ENCODE measurements at regions not wholly inside any gene's neighbourhood (a gene's known extent, or its start where the extent isn't known, plus 50 kb on each side); places are given as distances from the start of the nearest gene placed in this dataset.

- no peak overlapping the region for H3K4me3 ChIP-seq
- TF ChIP-seq CTCF (IDR thresholded peaks at IDR 0.05; ENCODE audit: control extremely low read depth, extremely low read depth): peak; percentile 68
- H3K27ac ChIP-seq (ENCODE audit: low read depth in 1 of 2, low read length in 1 of 2): no peak overlapping the region
- DNase-seq (peak; percentile 72 to 88 (median 87)), ATAC-seq (ENCODE audit: insufficient read depth, low FRiP score) (peak; percentile 76)
- peaks cover 0 to 11% (median 8%) of the 10 kb centered on the region in 3 donors for H3K27me3 ChIP-seq (ENCODE audit: control insufficient read depth in 3 of 3, insufficient read depth in 3 of 3, low read length in 2 of 3)
- 42 to 50% methylated on average over 14 of the region's 14 CpGs for WGBS, 2 donors
- no peaks in the 10 kb centered on the region for H3K36me3 ChIP-seq (ENCODE audit: control insufficient read depth in 4 of 4, insufficient read depth in 4 of 4, low read length in 4 of 4)
- H3K4me1 ChIP-seq (ENCODE audit: control insufficient read depth in 5 of 5, insufficient read depth in 5 of 5, low read length in 5 of 5): peaks cover 0 to 7% (median 2%) of the 10 kb centered on the region in 5 donors
- no peak overlapping the region for H3K9ac ChIP-seq (ENCODE audit: insufficient read depth in 1 of 2, low read length in 2 of 2)
- H3K9me3 ChIP-seq (ENCODE audit: control insufficient read depth in 4 of 4, insufficient read depth in 3 of 4, low read length in 3 of 4): no peaks in the 10 kb centered on the region
Observed at GRCh38 chr12:4855121-4855924, 54.4 kb upstream of the KCNA1 start.

GRCh38 chr12:4856596-4856995, 53.1 kb upstream of the KCNA1 start:
- DNase-seq: no peak
- ATAC-seq (ENCODE audit: insufficient read depth, low FRiP score): no peak
- Histone ChIP-seq H3K4me3 (no peak overlapping the region), H3K9me3 (ENCODE audit: control insufficient read depth in 4 of 4, insufficient read depth in 3 of 4, low read length in 3 of 4) (no peaks in the 10 kb centered on the region), H3K4me1 (ENCODE audit: control insufficient read depth in 5 of 5, insufficient read depth in 5 of 5, low read length in 5 of 5) (peaks cover 0 to 7% (median 2%) of the 10 kb centered on the region in 5 donors), H3K9ac (ENCODE audit: insufficient read depth in 1 of 2, low read length in 2 of 2) (no peak overlapping the region), H3K36me3 (ENCODE audit: control insufficient read depth in 4 of 4, insufficient read depth in 4 of 4, low read length in 4 of 4) (no peaks in the 10 kb centered on the region), H3K27me3 (ENCODE audit: control insufficient read depth in 3 of 3, insufficient read depth in 3 of 3, low read length in 2 of 3) (peaks cover 0 to 11% (median 8%) of the 10 kb centered on the region in 3 donors), H3K27ac (ENCODE audit: low read depth in 1 of 2, low read length in 1 of 2) (no peak overlapping the region)
- WGBS, 2 donors: 65 to 72% methylated on average over 5 of the region's 5 CpGs
- TF ChIP-seq CTCF (IDR thresholded peaks at IDR 0.05; ENCODE audit: control extremely low read depth, extremely low read depth): no peak

GRCh38 chr12:4857472-4858291, 52.0 kb upstream of the KCNA1 start:
- Histone ChIP-seq H3K9me3 (ENCODE audit: control insufficient read depth in 4 of 4, insufficient read depth in 3 of 4, low read length in 3 of 4) (no peaks in the 10 kb centered on the region), H3K4me3 (no peak overlapping the region), H3K27ac (ENCODE audit: low read depth in 1 of 2, low read length in 1 of 2) (no peak overlapping the region), H3K9ac (ENCODE audit: insufficient read depth in 1 of 2, low read length in 2 of 2) (no peak overlapping the region), H3K36me3 (ENCODE audit: control insufficient read depth in 4 of 4, insufficient read depth in 4 of 4, low read length in 4 of 4) (no peaks in the 10 kb centered on the region), H3K4me1 (ENCODE audit: control insufficient read depth in 5 of 5, insufficient read depth in 5 of 5, low read length in 5 of 5) (peaks cover 0 to 7% (median 2%) of the 10 kb centered on the region in 5 donors), H3K27me3 (ENCODE audit: control insufficient read depth in 3 of 3, insufficient read depth in 3 of 3, low read length in 2 of 3) (peaks cover 0 to 8% (median 8%) of the 10 kb centered on the region in 3 donors)
- ATAC-seq (ENCODE audit: insufficient read depth, low FRiP score) (peak; percentile 64), DNase-seq (peak; percentile 68 to 76 (median 73))
- TF ChIP-seq CTCF (IDR thresholded peaks at IDR 0.05; ENCODE audit: control extremely low read depth, extremely low read depth): peak; percentile 70
- WGBS, 2 donors: 8 to 12% methylated on average over 24 of the region's 24 CpGs

All from lung (tissue), 11 donors.